ENCODE measurements at regions not wholly inside any gene's neighbourhood (a gene's known extent, or its start where the extent isn't known, plus 50 kb on each side); places are given as distances from the start of the nearest gene placed in this dataset.

DNA sequence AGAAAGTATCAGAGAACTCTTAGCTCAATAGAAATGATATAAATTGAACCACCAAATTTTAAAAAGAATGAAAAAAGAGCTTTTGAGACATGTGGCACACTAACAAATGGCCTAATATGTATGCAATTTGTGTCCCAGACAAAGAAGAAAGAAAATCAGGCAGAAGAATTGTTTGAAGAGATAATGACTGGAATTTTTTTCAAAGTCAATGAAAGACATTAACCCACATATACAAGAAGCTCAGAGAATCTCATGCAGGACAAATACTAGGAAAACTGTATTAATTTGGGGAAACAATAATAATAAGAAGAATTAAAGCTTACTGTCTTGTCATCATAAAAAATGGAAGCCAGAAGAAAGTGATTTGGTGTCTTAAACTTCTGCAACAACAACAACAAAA, 304.1 kb upstream of the RND3 start:
- TF ChIP-seq, protein P1, sequence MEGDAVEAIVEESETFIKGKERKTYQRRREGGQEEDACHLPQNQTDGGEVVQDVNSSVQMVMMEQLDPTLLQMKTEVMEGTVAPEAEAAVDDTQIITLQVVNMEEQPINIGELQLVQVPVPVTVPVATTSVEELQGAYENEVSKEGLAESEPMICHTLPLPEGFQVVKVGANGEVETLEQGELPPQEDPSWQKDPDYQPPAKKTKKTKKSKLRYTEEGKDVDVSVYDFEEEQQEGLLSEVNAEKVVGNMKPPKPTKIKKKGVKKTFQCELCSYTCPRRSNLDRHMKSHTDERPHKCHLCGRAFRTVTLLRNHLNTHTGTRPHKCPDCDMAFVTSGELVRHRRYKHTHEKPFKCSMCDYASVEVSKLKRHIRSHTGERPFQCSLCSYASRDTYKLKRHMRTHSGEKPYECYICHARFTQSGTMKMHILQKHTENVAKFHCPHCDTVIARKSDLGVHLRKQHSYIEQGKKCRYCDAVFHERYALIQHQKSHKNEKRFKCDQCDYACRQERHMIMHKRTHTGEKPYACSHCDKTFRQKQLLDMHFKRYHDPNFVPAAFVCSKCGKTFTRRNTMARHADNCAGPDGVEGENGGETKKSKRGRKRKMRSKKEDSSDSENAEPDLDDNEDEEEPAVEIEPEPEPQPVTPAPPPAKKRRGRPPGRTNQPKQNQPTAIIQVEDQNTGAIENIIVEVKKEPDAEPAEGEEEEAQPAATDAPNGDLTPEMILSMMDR (conservative IDR thresholded peaks at IDR 0.05), result no peak
- no peak for TF ChIP-seq EZH2 (IDR thresholded peaks at IDR 0.05; ENCODE audit: low read depth)

Data from PC-9 (cell line).